ENCODE measurements at regions not wholly inside any gene's neighbourhood (a gene's known extent, or its start where the extent isn't known, plus 50 kb on each side); places are given as distances from the start of the nearest gene placed in this dataset.

DNA sequence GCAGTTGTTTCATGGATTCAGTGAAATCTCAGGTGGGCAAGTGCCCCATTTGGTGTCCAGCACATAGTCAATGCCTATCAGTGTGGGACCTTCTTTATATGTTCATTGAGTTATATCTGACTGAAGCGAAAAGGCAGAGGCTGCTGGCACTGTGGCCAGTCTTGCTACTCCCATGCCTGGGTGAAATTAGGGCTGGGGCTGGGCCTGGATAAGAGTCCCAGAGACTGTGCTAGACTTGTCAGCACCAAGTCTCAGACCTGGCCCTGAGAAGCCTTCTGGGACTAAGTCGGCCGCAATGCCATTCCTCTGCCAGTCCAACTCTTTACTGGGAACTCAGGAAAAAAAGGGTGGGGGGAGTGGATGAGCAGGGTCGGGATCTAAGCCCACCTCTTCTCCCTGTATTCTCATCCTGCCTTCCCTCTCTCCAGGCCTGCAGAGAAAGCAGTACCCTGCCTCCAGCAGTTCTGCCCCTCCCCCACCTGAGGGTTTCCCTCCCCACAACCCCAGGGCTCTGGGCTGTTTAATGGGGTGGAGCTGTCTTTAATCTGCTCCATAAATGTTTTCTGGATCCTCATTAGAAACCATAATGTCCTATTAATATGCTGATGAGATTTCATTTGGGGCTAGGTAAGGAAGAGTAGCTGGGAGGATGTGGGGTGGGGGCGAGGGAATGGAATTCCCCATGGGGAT is 153.5 kb upstream of the PJA1 start:
- TF ChIP-seq EZH2phosphoT487 (IDR thresholded peaks at IDR 0.05; ENCODE audit: low read depth), result no peak
- TF ChIP-seq, protein P1, sequence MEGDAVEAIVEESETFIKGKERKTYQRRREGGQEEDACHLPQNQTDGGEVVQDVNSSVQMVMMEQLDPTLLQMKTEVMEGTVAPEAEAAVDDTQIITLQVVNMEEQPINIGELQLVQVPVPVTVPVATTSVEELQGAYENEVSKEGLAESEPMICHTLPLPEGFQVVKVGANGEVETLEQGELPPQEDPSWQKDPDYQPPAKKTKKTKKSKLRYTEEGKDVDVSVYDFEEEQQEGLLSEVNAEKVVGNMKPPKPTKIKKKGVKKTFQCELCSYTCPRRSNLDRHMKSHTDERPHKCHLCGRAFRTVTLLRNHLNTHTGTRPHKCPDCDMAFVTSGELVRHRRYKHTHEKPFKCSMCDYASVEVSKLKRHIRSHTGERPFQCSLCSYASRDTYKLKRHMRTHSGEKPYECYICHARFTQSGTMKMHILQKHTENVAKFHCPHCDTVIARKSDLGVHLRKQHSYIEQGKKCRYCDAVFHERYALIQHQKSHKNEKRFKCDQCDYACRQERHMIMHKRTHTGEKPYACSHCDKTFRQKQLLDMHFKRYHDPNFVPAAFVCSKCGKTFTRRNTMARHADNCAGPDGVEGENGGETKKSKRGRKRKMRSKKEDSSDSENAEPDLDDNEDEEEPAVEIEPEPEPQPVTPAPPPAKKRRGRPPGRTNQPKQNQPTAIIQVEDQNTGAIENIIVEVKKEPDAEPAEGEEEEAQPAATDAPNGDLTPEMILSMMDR (IDR thresholded peaks at IDR 0.05; ENCODE audit: low read depth, low read length), result no peak
- no peak overlapping the region for H3K4me2 ChIP-seq (ENCODE audit: low read length)
- H3K27me3 ChIP-seq (ENCODE audit: low read depth, low read length), result no peaks in the 10 kb centered on the region
- no peaks in the 10 kb centered on the region for H3K79me2 ChIP-seq (ENCODE audit: low read length)
- no peak overlapping the region for H3K4me3 ChIP-seq (ENCODE audit: low read length)
- H3K9ac ChIP-seq (ENCODE audit: low read length), result no peak overlapping the region
- no peaks in the 10 kb centered on the region for H3K9me3 ChIP-seq (ENCODE audit: insufficient read depth, low read length)
- H4K20me1 ChIP-seq (ENCODE audit: insufficient read depth, low read length), result no peaks in the 10 kb centered on the region
- H3K27ac ChIP-seq (ENCODE audit: low read length), result no peak overlapping the region
- peaks cover 17% of the 10 kb centered on the region for H3K4me1 ChIP-seq (ENCODE audit: low read length)
- no peak overlapping the region for H2AFZ ChIP-seq (ENCODE audit: low read depth, low read length)
- no peaks in the 10 kb centered on the region for H3K36me3 ChIP-seq (replicated peaks; ENCODE audit: low read depth, low read length)

DNA sequence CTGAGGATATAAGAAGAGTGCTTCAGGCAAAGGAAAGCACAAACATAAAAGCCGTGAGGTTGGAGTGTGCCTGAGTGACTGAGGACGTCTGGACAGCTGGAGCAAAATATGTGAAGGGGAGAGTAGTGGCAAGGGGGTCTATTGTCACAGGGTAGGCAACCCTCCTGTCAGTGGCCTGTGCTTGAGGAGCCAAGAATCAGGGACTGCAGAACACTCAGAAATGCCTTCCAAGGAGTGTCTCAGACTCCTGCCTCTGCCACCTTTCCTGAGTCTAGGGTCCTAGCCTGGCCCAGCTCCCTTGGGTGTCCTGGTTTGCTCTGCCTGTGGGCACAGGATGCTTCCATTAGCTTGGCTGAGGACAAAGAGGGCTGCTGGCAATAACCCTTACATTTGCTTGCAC is 152.5 kb upstream of the PJA1 start:
- Histone ChIP-seq H3K27ac (ENCODE audit: low read length) (no peak overlapping the region), H3K9me3 (ENCODE audit: insufficient read depth, low read length) (no peaks in the 10 kb centered on the region), H3K36me3 (replicated peaks; ENCODE audit: low read depth, low read length) (no peaks in the 10 kb centered on the region), H3K4me3 (ENCODE audit: low read length) (no peak overlapping the region), H3K9ac (ENCODE audit: low read length) (no peak overlapping the region), H4K20me1 (ENCODE audit: insufficient read depth, low read length) (no peaks in the 10 kb centered on the region), H2AFZ (ENCODE audit: low read depth, low read length) (no peak overlapping the region), H3K27me3 (ENCODE audit: low read depth, low read length) (no peaks in the 10 kb centered on the region), H3K79me2 (ENCODE audit: low read length) (no peaks in the 10 kb centered on the region), H3K4me2 (ENCODE audit: low read length) (no peak overlapping the region), H3K4me1 (ENCODE audit: low read length) (peaks cover 20% of the 10 kb centered on the region)
- TF ChIP-seq EZH2phosphoT487 (IDR thresholded peaks at IDR 0.05; ENCODE audit: low read depth), result no peak
- TF ChIP-seq, protein P1 (IDR thresholded peaks at IDR 0.05; ENCODE audit: low read depth, low read length), result no peak

GRCh38 chrX:69314436-69315348 is 149.4 kb upstream of the PJA1 start:
- no peak overlapping the region for H3K9ac ChIP-seq (ENCODE audit: low read length)
- no peaks in the 10 kb centered on the region for H3K79me2 ChIP-seq (ENCODE audit: low read length)
- no peak for TF ChIP-seq EZH2phosphoT487 (IDR thresholded peaks at IDR 0.05; ENCODE audit: low read depth)
- TF ChIP-seq, protein P1 (IDR thresholded peaks at IDR 0.05; ENCODE audit: low read depth, low read length), result no peak
- H3K9me3 ChIP-seq (ENCODE audit: insufficient read depth, low read length), result no peaks in the 10 kb centered on the region
- no peaks in the 10 kb centered on the region for H3K36me3 ChIP-seq (replicated peaks; ENCODE audit: low read depth, low read length)
- H3K4me2 ChIP-seq (ENCODE audit: low read length), result no peak overlapping the region
- H3K4me1 ChIP-seq (ENCODE audit: low read length), result peaks cover 41% of the 10 kb centered on the region
- no peak overlapping the region for H3K4me3 ChIP-seq (ENCODE audit: low read length)
- no peak overlapping the region for H3K27ac ChIP-seq (ENCODE audit: low read length)
- H2AFZ ChIP-seq (ENCODE audit: low read depth, low read length), result no peak overlapping the region
- H3K27me3 ChIP-seq (ENCODE audit: low read depth, low read length), result no peaks in the 10 kb centered on the region
- no peaks in the 10 kb centered on the region for H4K20me1 ChIP-seq (ENCODE audit: insufficient read depth, low read length)

DNA sequence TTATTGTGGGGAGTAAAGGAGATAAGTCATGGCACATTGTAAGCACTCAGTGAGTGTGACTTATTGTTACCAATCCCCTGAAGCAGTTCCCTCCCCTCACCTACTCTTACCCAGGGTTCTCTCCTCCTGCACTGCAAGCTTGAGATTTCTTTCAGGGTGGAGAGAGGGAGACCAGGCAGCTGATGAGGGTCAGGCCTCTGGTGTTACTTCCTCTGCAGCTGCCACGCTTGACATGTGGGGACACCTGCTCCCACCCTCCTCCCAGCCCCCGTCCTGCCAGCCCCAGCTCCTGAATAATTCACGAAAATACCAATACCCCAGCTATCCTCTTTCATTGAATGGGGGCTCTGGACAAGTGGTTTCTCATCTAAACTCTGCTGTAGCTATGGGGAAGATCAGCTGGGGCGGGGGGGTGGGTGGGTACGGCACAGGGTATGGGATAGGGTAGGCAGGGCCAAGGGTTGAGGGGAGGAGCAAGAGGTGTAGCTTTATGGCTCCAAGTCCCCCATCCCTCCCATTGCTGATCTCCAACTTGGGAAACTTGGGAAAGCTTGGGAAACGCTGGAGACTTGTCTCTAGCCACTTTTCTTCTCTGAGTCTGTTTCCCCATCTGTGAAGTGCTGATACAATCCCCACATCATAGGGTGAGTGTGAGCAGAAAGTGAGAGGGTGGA is 148.5 kb upstream of the PJA1 start:
- no peak overlapping the region for H3K9ac ChIP-seq (ENCODE audit: low read length)
- no peak overlapping the region for H3K4me3 ChIP-seq (ENCODE audit: low read length)
- TF ChIP-seq EZH2phosphoT487 (IDR thresholded peaks at IDR 0.05; ENCODE audit: low read depth), result no peak
- TF ChIP-seq, protein P1 (IDR thresholded peaks at IDR 0.05; ENCODE audit: low read depth, low read length), result no peak
- no peak overlapping the region for H2AFZ ChIP-seq (ENCODE audit: low read depth, low read length)
- H3K4me2 ChIP-seq (ENCODE audit: low read length), result peak overlapping the region; percentile 27
- peak overlapping the region; percentile 40 for H3K27ac ChIP-seq (ENCODE audit: low read length)
- H3K36me3 ChIP-seq (replicated peaks; ENCODE audit: low read depth, low read length), result no peaks in the 10 kb centered on the region
- no peaks in the 10 kb centered on the region for H3K79me2 ChIP-seq (ENCODE audit: low read length)
- H3K27me3 ChIP-seq (ENCODE audit: low read depth, low read length), result no peaks in the 10 kb centered on the region
- no peaks in the 10 kb centered on the region for H4K20me1 ChIP-seq (ENCODE audit: insufficient read depth, low read length)
- H3K9me3 ChIP-seq (ENCODE audit: insufficient read depth, low read length), result no peaks in the 10 kb centered on the region
- peaks cover 44% of the 10 kb centered on the region for H3K4me1 ChIP-seq (ENCODE audit: low read length)

Data from OCI-LY3 (cell line).